ENCODE measurements at regions not wholly inside any gene's neighbourhood (a gene's known extent, or its start where the extent isn't known, plus 50 kb on each side); places are given as distances from the start of the nearest gene placed in this dataset.

GRCh38 chr22:44549701-44550100 lies 51.7 kb upstream of the RTL6 start:
- no peak for DNase-seq

- no peak for DNase-seq
Observed at GRCh38 chr22:44548981-44549380, 50.9 kb upstream of the RTL6 start.

All from amniotic stem cell (primary cell).